ENCODE measurements at regions not wholly inside any gene's neighbourhood (a gene's known extent, or its start where the extent isn't known, plus 50 kb on each side); places are given as distances from the start of the nearest gene placed in this dataset.

DNA sequence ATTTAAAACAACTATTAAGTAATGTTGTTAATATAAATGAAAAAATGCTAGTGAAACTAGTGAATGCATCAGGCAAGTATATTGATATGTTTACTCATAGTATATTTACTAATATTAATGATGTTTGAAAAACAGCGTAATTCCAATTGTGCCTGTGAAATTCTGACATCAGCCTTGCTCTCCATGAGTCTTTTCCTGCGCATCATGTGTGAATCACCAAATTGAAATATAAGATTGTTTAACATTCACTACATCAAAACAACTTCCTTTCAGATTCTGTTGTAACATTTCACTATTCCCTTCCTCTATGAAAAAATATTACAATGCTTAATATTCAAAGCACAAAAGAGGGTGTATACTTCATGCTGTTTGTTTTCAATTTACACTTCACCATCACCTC, 1995.9 kb upstream of the SEL1L start:
- TF ChIP-seq EZH2 (IDR thresholded peaks at IDR 0.05; ENCODE audit: insufficient read depth, poor library complexity, severe bottlenecking) (no peak), EZH2phosphoT487 (IDR thresholded peaks at IDR 0.05; ENCODE audit: insufficient read depth, low read depth) (no peak)
